Heart left ventricle (tissue), 16 donors: ENCODE measurements at regions not wholly inside any gene's neighbourhood (a gene's known extent, or its start where the extent isn't known, plus 50 kb on each side); places are given as distances from the start of the nearest gene placed in this dataset.

Source experiments
- ATAC-seq, 4 donors: fragments of 200-7000 bp; cut with Tn5 transposase; one replicate each; pipeline ENCODE4 v1.9.1; 2020 to 2022; ENCODE audit warnings: moderate library complexity in 4 of 4, mild to moderate bottlenecking in 3 of 4, moderate number of reproducible peaks in 1 of 4
- DNase-seq, 5 donors: peaks; one replicate each; pipeline ENCODE4 v3.0.0-alpha.2; 2020
- H3K27ac ChIP-seq, 12 donors: fragments of 200-600 bp; sonication (generic) in 4 of 12; one replicate each; pipeline versions ENCODE4 v1.5.0 to v1.8.0; 2016 to 2022; ENCODE audit warnings: mild to moderate bottlenecking in 2 of 12
- H3K27me3 ChIP-seq, 9 donors: fragments of 200-600 bp; sonication (generic) in 2 of 9; one replicate each; pipeline versions ENCODE4 v1.5.1 to v1.8.0; 2016 to 2022; ENCODE audit warnings: mild to moderate bottlenecking in 3 of 9
- H3K36me3 ChIP-seq, 9 donors: fragments of 200-600 bp; sonication (generic) in 2 of 9; one replicate each; pipeline versions ENCODE4 v1.5.0 to v1.8.0; 2018 to 2022; ENCODE audit warnings: mild to moderate bottlenecking in 2 of 9
- H3K4me1 ChIP-seq, 12 donors: fragments of 200-600 bp; sonication (generic) in 4 of 12; one replicate each; pipeline versions ENCODE4 v1.5.0 to v1.8.0; 2016 to 2022; ENCODE audit warnings: mild to moderate bottlenecking in 3 of 12
- H3K4me3 ChIP-seq, 12 donors: fragments of 200-600 bp; sonication (generic) in 4 of 12; one replicate each; pipeline versions ENCODE4 v1.5.0 to v1.8.0; 2017 to 2022; ENCODE audit warnings: mild to moderate bottlenecking in 9 of 12, moderate library complexity in 4 of 12
- H3K9me3 ChIP-seq, 12 donors: fragments of 200-600 bp; sonication (generic) in 4 of 12; one replicate each; pipeline versions ENCODE4 v1.5.0 to v1.8.0; 2016 to 2022; ENCODE audit warnings: mild to moderate bottlenecking in 1 of 12
- POLR2A ChIP-seq, 2 donors: fragments of 450-650 bp; IDR thresholded peaks; one replicate each; pipeline ENCODE4 v1.6.1; 2017; ENCODE audit warnings: antibody characterized with exemption in 2 of 2, mild to moderate bottlenecking in 2 of 2, moderate library complexity in 2 of 2
- WGBS, 4 donors: extraction: QIAGEN DNeasy Blood & Tissue Kit in 2 of 4; methylation state at CpG; one replicate each; pipeline versions ENCODE4 v1.1.5 to v1.1.7; 2013 to 2018; 5-methylcytosine and 5-hydroxymethylcytosine counted together
- intact Hi-C, 10 donors: fragments of 100-400 bp; cut with DNase I; formaldehyde crosslinking; loops; one replicate each; pipeline versions ENCODE4 v1.11.1 to v1.14.2; 2022
- TF ChIP-seq, protein P1 (sequence below), 12 donors: fragments of 200-600 bp; sonication (generic) in 4 of 12; IDR thresholded peaks; one replicate each; pipeline versions ENCODE4 v1.5.0 to v1.8.0; 2018 to 2022; ENCODE audit warnings: antibody characterized with exemption in 12 of 12, mild to moderate bottlenecking in 5 of 12
- donor health status: ischemic (EF 13 %, LVEDD 7.1; RV severe dilation, severe dysfunction).
- donor health status: healthy with polysubstance abuse.
- donor health status: DM: no; HTN: yes; CAD: no.
- donor health status: DM: no; HTN: no; CAD: no.
- donor health status: ischemic (EF 25% LVEDD 6.9; RV normal size, moderate dysfunction).
- donor health status: ischemic (EF 25% LVEDD 5.7; RV mildly dilated, moderate dysfunction).
- donor health status: healthy.
- donor health status: DM: yes; HTN: yes; CAD: no.
- donor health status: ischemic (EF 35%, LVEDD 5.7; RV mildly dilated, moderate dysfunction).
- donor health status: nonischemic (EF 11% LVEDD 7.7; RV severe dilation, severe dysfunction).
- donor health status: DM: yes; HTN: yes; CAD: no.
- donor health status: PGD.
- donor health status: ischemic (EF 29% LVEDD 5.4; RV normal size, mild dysfunction).
- donor health status: nonischemic (EF 23%, LVEDD 6.1; RV moderate dilation, normal function).

DNA sequence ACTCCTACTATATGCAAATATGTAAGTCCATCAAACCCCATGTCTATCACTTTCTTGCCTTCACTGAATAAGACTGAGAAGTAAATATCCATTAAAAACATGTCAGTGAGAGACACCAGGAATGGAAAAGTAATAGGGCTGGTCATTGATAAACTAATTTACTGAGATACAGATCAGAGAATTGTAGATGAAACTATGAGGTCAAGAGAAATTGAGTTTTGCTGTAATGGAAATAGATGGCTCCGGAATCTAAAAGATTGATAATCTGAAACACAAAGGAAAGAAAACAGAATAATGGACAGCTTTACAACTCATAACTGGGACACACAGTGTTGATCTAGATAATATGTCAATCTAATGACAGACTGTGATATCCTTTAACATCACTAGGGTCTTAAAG, 1018.3 kb upstream of the RAG2 start:
- intact Hi-C loops = no loop called here
- Histone ChIP-seq H3K36me3 (no peaks in the 10 kb centered on the region), H3K4me1 (no peaks in the 10 kb centered on the region), H3K4me3 (no peak overlapping the region), H3K27me3 (no peaks in the 10 kb centered on the region), H3K27ac (no peak overlapping the region), H3K9me3 (peaks cover 0 to 7% (median 0%) of the 10 kb centered on the region in 12 donors)
- DNase-seq (no peak), ATAC-seq (no peak)
- WGBS, 4 donors = 88 to 94% (median 90%) methylated on average over 1 of the region's 1 CpG
- TF ChIP-seq, protein P1, sequence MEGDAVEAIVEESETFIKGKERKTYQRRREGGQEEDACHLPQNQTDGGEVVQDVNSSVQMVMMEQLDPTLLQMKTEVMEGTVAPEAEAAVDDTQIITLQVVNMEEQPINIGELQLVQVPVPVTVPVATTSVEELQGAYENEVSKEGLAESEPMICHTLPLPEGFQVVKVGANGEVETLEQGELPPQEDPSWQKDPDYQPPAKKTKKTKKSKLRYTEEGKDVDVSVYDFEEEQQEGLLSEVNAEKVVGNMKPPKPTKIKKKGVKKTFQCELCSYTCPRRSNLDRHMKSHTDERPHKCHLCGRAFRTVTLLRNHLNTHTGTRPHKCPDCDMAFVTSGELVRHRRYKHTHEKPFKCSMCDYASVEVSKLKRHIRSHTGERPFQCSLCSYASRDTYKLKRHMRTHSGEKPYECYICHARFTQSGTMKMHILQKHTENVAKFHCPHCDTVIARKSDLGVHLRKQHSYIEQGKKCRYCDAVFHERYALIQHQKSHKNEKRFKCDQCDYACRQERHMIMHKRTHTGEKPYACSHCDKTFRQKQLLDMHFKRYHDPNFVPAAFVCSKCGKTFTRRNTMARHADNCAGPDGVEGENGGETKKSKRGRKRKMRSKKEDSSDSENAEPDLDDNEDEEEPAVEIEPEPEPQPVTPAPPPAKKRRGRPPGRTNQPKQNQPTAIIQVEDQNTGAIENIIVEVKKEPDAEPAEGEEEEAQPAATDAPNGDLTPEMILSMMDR (IDR thresholded peaks at IDR 0.05) = no peak
- no peak for TF ChIP-seq POLR2A (IDR thresholded peaks at IDR 0.05)

DNA sequence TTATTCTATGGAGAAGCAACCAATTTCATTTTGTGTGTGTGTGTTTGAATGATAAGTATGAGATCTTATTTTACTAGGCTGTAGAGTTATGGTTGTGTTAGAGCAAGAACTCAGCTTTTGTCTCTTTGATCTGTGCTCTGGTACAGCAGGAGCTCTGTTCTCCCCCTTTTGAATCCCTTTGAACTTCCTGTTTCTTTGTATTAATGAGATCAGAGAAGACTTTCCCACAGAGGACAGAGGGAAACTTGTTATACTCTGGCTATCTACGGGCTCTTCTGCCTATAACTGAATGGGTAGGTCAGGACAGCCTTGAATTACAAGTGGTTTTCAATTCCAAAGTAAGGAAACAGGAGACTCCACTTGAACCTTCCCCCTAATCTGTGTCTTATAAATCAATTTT, 1015.0 kb upstream of the RAG2 start:
- intact Hi-C loops = no loop called here
- Histone ChIP-seq H3K9me3 (no peaks in the 10 kb centered on the region), H3K27ac (no peak overlapping the region), H3K4me3 (no peak overlapping the region), H3K27me3 (no peaks in the 10 kb centered on the region), H3K4me1 (no peaks in the 10 kb centered on the region), H3K36me3 (no peaks in the 10 kb centered on the region)
- TF ChIP-seq, protein P1 (IDR thresholded peaks at IDR 0.05) = no peak
- no peak for TF ChIP-seq POLR2A (IDR thresholded peaks at IDR 0.05)
- ATAC-seq (no peak), DNase-seq (no peak)
- WGBS, 4 donors = 26 to 51% (median 34%) methylated on average over 1 of the region's 1 CpG

DNA sequence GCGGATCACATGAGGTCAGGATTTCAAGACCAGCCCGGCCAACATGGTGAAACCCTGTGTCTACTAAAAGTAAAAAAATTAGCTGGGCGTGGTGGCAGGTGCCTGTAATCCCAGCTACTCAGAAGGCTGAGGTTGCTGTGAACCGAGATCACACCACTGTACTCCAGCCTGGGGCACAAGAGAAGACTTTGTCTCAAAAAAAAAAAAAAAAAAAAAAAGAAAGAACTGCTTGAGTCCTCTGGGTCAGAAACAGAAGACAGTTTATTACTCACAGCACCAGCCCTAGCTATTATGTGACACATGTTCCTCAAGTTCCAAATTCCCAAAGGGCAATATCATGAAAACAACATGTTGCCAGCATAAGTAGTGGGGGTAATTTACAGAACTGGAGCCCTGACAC, 1014.1 kb upstream of the RAG2 start:
- Histone ChIP-seq H3K4me3 (no peak overlapping the region), H3K27me3 (no peaks in the 10 kb centered on the region), H3K9me3 (peaks cover 0 to 2% (median 0%) of the 10 kb centered on the region in 12 donors), H3K27ac (no peak overlapping the region), H3K4me1 (no peaks in the 10 kb centered on the region), H3K36me3 (no peaks in the 10 kb centered on the region)
- TF ChIP-seq, protein P1 (IDR thresholded peaks at IDR 0.05) = no peak
- TF ChIP-seq POLR2A (IDR thresholded peaks at IDR 0.05) = no peak
- DNase-seq (no peak), ATAC-seq (no peak)
- whole genome bisulfite sequencing, 4 donors = 73 to 83% (median 79%) methylated on average over 4 of the region's 4 CpGs
- intact Hi-C loops = no loop called here

DNA sequence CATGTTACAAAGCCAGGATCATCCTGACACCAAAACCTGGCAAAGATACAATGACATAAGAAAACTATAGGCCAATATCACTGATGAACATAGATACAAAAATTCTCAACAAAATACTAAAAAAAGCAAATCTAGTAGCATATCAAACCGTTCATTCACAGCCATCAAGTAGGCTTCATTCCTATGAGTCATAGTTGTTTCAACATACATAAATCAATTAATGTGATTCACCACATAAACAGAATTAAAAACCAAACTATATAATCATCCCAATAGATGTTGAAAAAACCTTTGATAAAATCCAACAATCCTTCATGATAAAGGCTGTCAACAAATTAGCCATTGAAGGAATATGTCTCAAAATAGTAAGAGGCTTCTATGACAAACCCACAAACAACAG, 1007.2 kb upstream of the RAG2 start:
- no peak overlapping the region for H3K4me3 ChIP-seq
- H3K9me3 ChIP-seq = peaks cover 0 to 31% (median 0%) of the 10 kb centered on the region in 12 donors
- DNase-seq (no peak), ATAC-seq (no peak)
- no peak for TF ChIP-seq POLR2A (IDR thresholded peaks at IDR 0.05)
- TF ChIP-seq, protein P1 (IDR thresholded peaks at IDR 0.05) = no peak
- intact Hi-C loops = no loop called here
- 53 to 61% (median 61%) methylated on average over 1 of the region's 1 CpG for WGBS, 4 donors
- no peaks in the 10 kb centered on the region for H3K36me3 ChIP-seq
- no peaks in the 10 kb centered on the region for H3K27me3 ChIP-seq
- H3K27ac ChIP-seq = no peak overlapping the region
- no peaks in the 10 kb centered on the region for H3K4me1 ChIP-seq
